NB4 (cell line): ENCODE measurements at regions not wholly inside any gene's neighbourhood (a gene's known extent, or its start where the extent isn't known, plus 50 kb on each side); places are given as distances from the start of the nearest gene placed in this dataset.

ENCODE experiments used
- POLR2A ChIP-seq: IDR thresholded peaks from 2 replicates; pipeline ENCODE4 v1.6.1; 2011; ENCODE audit warnings: mild to moderate bottlenecking; ENCODE audit not compliant: insufficient read length; ENCODE audit errors: extremely low read depth
- TF ChIP-seq, protein P1 (sequence below): IDR thresholded peaks from one replicate; pipeline ENCODE4 v1.5.1; 2012; ENCODE audit warnings: low read depth, low read length
- TF ChIP-seq, protein P2 (sequence below): IDR thresholded peaks from 2 replicates; pipeline ENCODE4 v1.6.1; 2011; ENCODE audit warnings: low read depth, low read length

DNA sequence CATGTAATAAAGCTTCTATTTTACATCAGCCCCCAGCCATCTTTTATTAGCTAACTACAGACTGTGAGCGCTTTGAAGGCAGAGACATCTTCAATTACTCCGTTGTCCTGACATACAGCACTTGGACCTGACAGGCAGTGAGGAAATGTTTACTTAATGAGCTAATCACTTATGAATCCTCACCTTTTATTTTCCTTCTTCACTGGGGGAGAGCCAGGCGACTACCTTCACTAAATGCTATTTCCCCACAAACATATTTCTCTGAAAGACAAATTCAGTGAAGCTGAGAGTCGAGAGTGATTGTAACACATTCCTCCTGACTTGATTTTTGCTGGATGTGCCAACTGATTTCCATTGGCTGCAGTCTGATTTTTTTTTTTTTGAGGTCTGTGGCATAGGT is 192.1 kb upstream of the CLINT1 start:
- TF ChIP-seq, protein P1, sequence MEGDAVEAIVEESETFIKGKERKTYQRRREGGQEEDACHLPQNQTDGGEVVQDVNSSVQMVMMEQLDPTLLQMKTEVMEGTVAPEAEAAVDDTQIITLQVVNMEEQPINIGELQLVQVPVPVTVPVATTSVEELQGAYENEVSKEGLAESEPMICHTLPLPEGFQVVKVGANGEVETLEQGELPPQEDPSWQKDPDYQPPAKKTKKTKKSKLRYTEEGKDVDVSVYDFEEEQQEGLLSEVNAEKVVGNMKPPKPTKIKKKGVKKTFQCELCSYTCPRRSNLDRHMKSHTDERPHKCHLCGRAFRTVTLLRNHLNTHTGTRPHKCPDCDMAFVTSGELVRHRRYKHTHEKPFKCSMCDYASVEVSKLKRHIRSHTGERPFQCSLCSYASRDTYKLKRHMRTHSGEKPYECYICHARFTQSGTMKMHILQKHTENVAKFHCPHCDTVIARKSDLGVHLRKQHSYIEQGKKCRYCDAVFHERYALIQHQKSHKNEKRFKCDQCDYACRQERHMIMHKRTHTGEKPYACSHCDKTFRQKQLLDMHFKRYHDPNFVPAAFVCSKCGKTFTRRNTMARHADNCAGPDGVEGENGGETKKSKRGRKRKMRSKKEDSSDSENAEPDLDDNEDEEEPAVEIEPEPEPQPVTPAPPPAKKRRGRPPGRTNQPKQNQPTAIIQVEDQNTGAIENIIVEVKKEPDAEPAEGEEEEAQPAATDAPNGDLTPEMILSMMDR, result no peak
- TF ChIP-seq, protein P2, sequence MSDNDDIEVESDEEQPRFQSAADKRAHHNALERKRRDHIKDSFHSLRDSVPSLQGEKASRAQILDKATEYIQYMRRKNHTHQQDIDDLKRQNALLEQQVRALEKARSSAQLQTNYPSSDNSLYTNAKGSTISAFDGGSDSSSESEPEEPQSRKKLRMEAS, result no peak
- no peak for TF ChIP-seq POLR2A
